PC-3 (cell line): ENCODE measurements at regions not wholly inside any gene's neighbourhood (a gene's known extent, or its start where the extent isn't known, plus 50 kb on each side); places are given as distances from the start of the nearest gene placed in this dataset.

ENCODE experiments used
- ATAC-seq: fragments of 200-7000 bp; cut with Tn5 transposase; 2 replicates; pipeline ENCODE4 v1.9.1; 2020; ENCODE audit warnings: mild to moderate bottlenecking, moderate library complexity
- BruUV-seq: library from RNA; stranded (reverse); fragments of 400-500 nt; replicated peaks from 2 replicates; lab custom pipeline; 2021; lab: Mats Ljungman, UMichigan
- CTCF ChIA-PET: fragments of 300-600 bp; sonication (Branson Sonifier 250); formaldehyde crosslinking; loops from one replicate; lab custom pipeline; 2022; ENCODE audit warnings: antibody characterized with exemption; lab: Charles Lee
- POLR2A ChIA-PET: fragments of 300-600 bp; sonication (Branson Sonifier 250); formaldehyde crosslinking; loops from one replicate; lab custom pipeline; 2022; ENCODE audit warnings: antibody characterized with exemption; ENCODE audit not compliant: unreplicated experiment; lab: Charles Lee
- DNase-seq: peaks from one replicate; pipeline ENCODE4 v3.0.0-alpha.2; 2015
- H2AFZ ChIP-seq: fragments of 300-600 bp; sonication (generic); 2 replicates; pipeline ENCODE4 v1.6.0; 2016; ENCODE audit warnings: antibody characterized with exemption, low read length
- H3F3A ChIP-seq: fragments of 300-600 bp; sonication (generic); one replicate; pipeline ENCODE4 v1.6.0; 2017; ENCODE audit warnings: antibody characterized with exemption, low read length, control low read depth, mild to moderate bottlenecking; ENCODE audit not compliant: unreplicated experiment
- H3K27ac ChIP-seq: fragments of 300-600 bp; sonication (generic); 2 replicates; pipeline ENCODE4 v1.5.1; 2016; ENCODE audit warnings: mild to moderate bottlenecking, low read length
- H3K27me3 ChIP-seq: fragments of 300-600 bp; sonication (generic); 2 replicates; pipeline ENCODE4 v1.6.1; 2016; ENCODE audit warnings: low read length, mixed read lengths
- H3K36me3 ChIP-seq: fragments of 300-600 bp; sonication (generic); 2 replicates; pipeline ENCODE4 v1.6.1; 2016; ENCODE audit warnings: low read depth, mixed run types, low read length, mixed read lengths
- H3K4me1 ChIP-seq: fragments of 300-600 bp; sonication (generic); 2 replicates; pipeline ENCODE4 v1.5.1; 2016; ENCODE audit warnings: low read length; ENCODE audit not compliant: insufficient read depth
- H3K4me2 ChIP-seq: fragments of 300-600 bp; sonication (generic); 2 replicates; pipeline ENCODE4 v1.6.0; 2016; ENCODE audit warnings: low read length
- H3K4me3 ChIP-seq: fragments of 300-600 bp; sonication (generic); 2 replicates; pipeline ENCODE4 v1.5.1; 2016; ENCODE audit warnings: mild to moderate bottlenecking, low read length, mixed read lengths
- H3K79me2 ChIP-seq: fragments of 300-600 bp; sonication (generic); 2 replicates; pipeline ENCODE4 v1.6.1; 2017; ENCODE audit warnings: low read length, mixed read lengths
- H3K9ac ChIP-seq: fragments of 300-600 bp; sonication (generic); 2 replicates; pipeline ENCODE4 v1.6.0; 2016; ENCODE audit warnings: mild to moderate bottlenecking, low read length
- H3K9me2 ChIP-seq: fragments of 300-600 bp; sonication (generic); replicated peaks from 2 replicates; pipeline ENCODE4 v1.6.1; 2016; ENCODE audit warnings: mixed run types, low read length, mixed read lengths
- H3K9me3 ChIP-seq: fragments of 300-600 bp; sonication (generic); 2 replicates; pipeline ENCODE4 v1.6.1; 2016; ENCODE audit warnings: low read length, mixed read lengths
- H4K20me1 ChIP-seq: fragments of 300-600 bp; sonication (generic); 2 replicates; pipeline ENCODE4 v1.6.1; 2016; ENCODE audit warnings: low read length, mixed read lengths
- CTCF ChIP-seq: fragments of 300-600 bp; sonication (generic); conservative IDR thresholded peaks from 2 replicates; pipeline ENCODE4 v1.5.1; 2017; ENCODE audit warnings: antibody characterized with exemption, low read depth, mild to moderate bottlenecking, low read length
- EZH2 ChIP-seq: fragments of 300-600 bp; sonication (generic); IDR thresholded peaks from one replicate; pipeline ENCODE4 v1.6.1; 2017; ENCODE audit warnings: antibody characterized with exemption, mild to moderate bottlenecking, low read length; ENCODE audit not compliant: unreplicated experiment
- EZH2phosphoT487 ChIP-seq: fragments of 300-600 bp; sonication (generic); IDR thresholded peaks from 2 replicates; pipeline ENCODE4 v1.6.1; 2018; ENCODE audit warnings: mild to moderate bottlenecking, antibody characterized with exemption, low read length, borderline replicate concordance
- intact Hi-C: fragments of 100-400 bp; cut with micrococcal nuclease; formaldehyde crosslinking; loops from 2 replicates; pipeline ENCODE4 v1.9.0; 2023

GRCh38 chr2:12587228-12587627 lies 129.5 kb upstream of the TRIB2 start:
- ATAC-seq (no peak), DNase-seq (no peak)
- no peaks in the 10 kb centered on the region for H3K27me3 ChIP-seq
- H3K9ac ChIP-seq, result no peak overlapping the region
- no peaks in the 10 kb centered on the region for H3K36me3 ChIP-seq
- no peaks in the 10 kb centered on the region for H3K9me2 ChIP-seq
- peaks cover 25% of the 10 kb centered on the region for H3K4me1 ChIP-seq
- POLR2A ChIA-PET, result no interaction called here
- H4K20me1 ChIP-seq, result no peaks in the 10 kb centered on the region
- intact Hi-C loops, result loop anchor here (10.0 kb wide), 1 partner anchor 118 kb away; no protein-coding TSS in a partner anchor
- no peaks in the 10 kb centered on the region for H3K79me2 ChIP-seq
- no peak overlapping the region for H2AFZ ChIP-seq
- H3K27ac ChIP-seq, result no peak overlapping the region
- no peaks in the 10 kb centered on the region for H3K9me3 ChIP-seq
- CTCF ChIA-PET, result no interaction called here
- no TSS peak for BruUV-seq
- no peak overlapping the region for H3K4me3 ChIP-seq
- no peak overlapping the region for H3K4me2 ChIP-seq
- no peaks in the 10 kb centered on the region for H3F3A ChIP-seq
- TF ChIP-seq CTCF (no peak), EZH2 (no peak)

GRCh38 chr2:12587729-12588522 lies 128.8 kb upstream of the TRIB2 start:
- intact Hi-C loops, result loop anchor here (10.0 kb wide), 1 partner anchor 117 kb away; no protein-coding TSS in a partner anchor
- Histone ChIP-seq H3K4me2 (peak overlapping the region; percentile 64), H3K9ac (no peak overlapping the region), H2AFZ (peak overlapping the region; percentile 54), H3K27me3 (no peaks in the 10 kb centered on the region), H3K27ac (peak overlapping the region; percentile 56), H3K79me2 (no peaks in the 10 kb centered on the region), H3F3A (no peaks in the 10 kb centered on the region), H4K20me1 (no peaks in the 10 kb centered on the region), H3K36me3 (no peaks in the 10 kb centered on the region), H3K4me1 (peaks cover 25% of the 10 kb centered on the region), H3K9me3 (no peaks in the 10 kb centered on the region), H3K4me3 (0 out of 2 replicates have a peak overlapping the region, but pooled peaks have one; percentile 9), H3K9me2 (no peaks in the 10 kb centered on the region)
- no TSS peak for BruUV-seq
- DNase-seq (peak; percentile 80), ATAC-seq (peak; percentile 96)
- POLR2A ChIA-PET, result no interaction called here
- CTCF ChIA-PET, result no interaction called here
- TF ChIP-seq CTCF (no peak), EZH2phosphoT487 (no peak), EZH2 (no peak)

GRCh38 chr2:12588986-12589385 lies 127.8 kb upstream of the TRIB2 start:
- H3F3A ChIP-seq, result no peaks in the 10 kb centered on the region
- H2AFZ ChIP-seq, result no peak overlapping the region
- ChIA-PET CTCF (no interaction called here), POLR2A (no interaction called here)
- BruUV-seq, result no TSS peak
- no peak overlapping the region for H3K4me3 ChIP-seq
- TF ChIP-seq CTCF, result no peak
- TF ChIP-seq EZH2, result no peak
- TF ChIP-seq EZH2phosphoT487, result no peak
- no peak overlapping the region for H3K9ac ChIP-seq
- peaks cover 21% of the 10 kb centered on the region for H3K4me1 ChIP-seq
- DNase-seq, result no peak
- intact Hi-C loops, result loop anchor here (10.0 kb wide), 1 partner anchor 116 kb away; no protein-coding TSS in a partner anchor
- no peaks in the 10 kb centered on the region for H3K79me2 ChIP-seq
- no peaks in the 10 kb centered on the region for H3K36me3 ChIP-seq
- H3K27me3 ChIP-seq, result no peaks in the 10 kb centered on the region
- H3K9me3 ChIP-seq, result no peaks in the 10 kb centered on the region
- ATAC-seq, result no peak
- no peaks in the 10 kb centered on the region for H3K9me2 ChIP-seq
- H4K20me1 ChIP-seq, result no peaks in the 10 kb centered on the region
- H3K27ac ChIP-seq, result no peak overlapping the region
- H3K4me2 ChIP-seq, result no peak overlapping the region
